ENCODE measurements at regions not wholly inside any gene's neighbourhood (a gene's known extent, or its start where the extent isn't known, plus 50 kb on each side); places are given as distances from the start of the nearest gene placed in this dataset.
"Not testable (repeated sequence)": the region's sequence is repeated elsewhere in the genome, so short reads cannot be mapped to it uniquely, and the experiment has no call there.

- DNase-seq (ENCODE audit: low read depth), result not testable (repeated sequence)
Observed at GRCh38 chr9:95391271-95391670, 73.8 kb upstream of the FANCC start.

- no peak for DNase-seq (ENCODE audit: low read depth)
Observed at GRCh38 chr9:95389373-95389772, 71.9 kb upstream of the FANCC start.

GRCh38 chr9:95386843-95387242 lies 69.3 kb upstream of the FANCC start:
- DNase-seq (ENCODE audit: low read depth), result no peak

GRCh38 chr9:95385521-95385920 lies 68.0 kb upstream of the FANCC start:
- no peak for DNase-seq (ENCODE audit: low read depth)

GRCh38 chr9:95383845-95384244 lies 66.3 kb upstream of the FANCC start:
- DNase-seq (ENCODE audit: low read depth), result no peak

- DNase-seq (ENCODE audit: low read depth), result peak; percentile 31
Observed at GRCh38 chr9:95383185-95383676, 65.7 kb upstream of the FANCC start.

GRCh38 chr9:95382433-95382832 lies 64.9 kb upstream of the FANCC start:
- no peak for DNase-seq (ENCODE audit: low read depth)

GRCh38 chr9:95381221-95381620 lies 63.7 kb upstream of the FANCC start:
- peak; percentile 44 for DNase-seq (ENCODE audit: low read depth)

GRCh38 chr9:95379630-95380029 lies 62.1 kb upstream of the FANCC start:
- no peak for DNase-seq (ENCODE audit: low read depth)

GRCh38 chr9:95373782-95374487 lies 56.4 kb upstream of the FANCC start:
- DNase-seq (ENCODE audit: low read depth), result no peak

- DNase-seq (ENCODE audit: low read depth), result no peak
Observed at GRCh38 chr9:95373069-95373681, 55.7 kb upstream of the FANCC start.

GRCh38 chr9:95370064-95370463 lies 52.6 kb upstream of the FANCC start:
- no peak for DNase-seq (ENCODE audit: low read depth)

- DNase-seq (ENCODE audit: low read depth), result no peak
Observed at GRCh38 chr9:95368377-95369160, 51.1 kb upstream of the FANCC start.

Data from fibroblast of gingiva (primary cell).